Erythroblast (primary cell): ENCODE measurements at regions not wholly inside any gene's neighbourhood (a gene's known extent, or its start where the extent isn't known, plus 50 kb on each side); places are given as distances from the start of the nearest gene placed in this dataset.

Source experiments
- GATA1 ChIP-seq: IDR thresholded peaks from 2 replicates; pipeline ENCODE4 v1.6.1; 2011; ENCODE audit warnings: low read depth, mild to moderate bottlenecking, control low read depth, low read length, moderate library complexity
- POLR2A ChIP-seq: IDR thresholded peaks from 2 replicates; pipeline ENCODE4 v1.6.1; 2011; ENCODE audit warnings: mild to moderate bottlenecking, low read length

DNA sequence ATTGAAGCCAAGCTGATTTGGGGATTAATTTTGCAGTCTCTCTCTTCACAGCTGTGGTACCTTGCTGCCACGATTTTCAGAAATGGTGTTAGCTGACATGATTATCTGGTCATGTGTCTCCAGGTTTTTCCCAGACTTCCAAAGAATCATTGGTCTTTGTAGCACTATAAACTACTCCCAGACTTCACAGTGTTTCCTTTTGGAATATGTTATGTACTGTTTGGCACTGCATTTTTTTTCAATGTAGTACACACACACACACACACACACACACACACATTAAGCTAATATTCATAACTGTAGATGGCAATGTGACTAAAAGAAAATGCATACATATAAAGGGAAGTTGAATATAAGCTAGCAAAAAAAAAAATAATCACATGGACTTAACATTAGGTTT, 856.6 kb upstream of the SPRY2 start:
- TF ChIP-seq POLR2A = no peak
- TF ChIP-seq GATA1 = no peak
